SK-N-MC (cell line): ENCODE measurements at regions not wholly inside any gene's neighbourhood (a gene's known extent, or its start where the extent isn't known, plus 50 kb on each side); places are given as distances from the start of the nearest gene placed in this dataset.
"Not testable (repeated sequence)": the region's sequence is repeated elsewhere in the genome, so short reads cannot be mapped to it uniquely, and the experiment has no call there.

ENCODE experiments used
- EZH2 ChIP-seq: fragments of 200-600 bp; sonication (generic); IDR thresholded peaks from one replicate; pipeline ENCODE4 v1.6.1; 2017; ENCODE audit warnings: antibody characterized with exemption
- POLR2AphosphoS5 ChIP-seq: IDR thresholded peaks from 2 replicates; pipeline ENCODE4 v1.6.1; 2012; ENCODE audit warnings: mild to moderate bottlenecking, low read depth, low read length, borderline replicate concordance

GRCh38 chr4:164676152-164676551 lies 77.8 kb upstream of the SMIM31 start:
- TF ChIP-seq POLR2AphosphoS5, EZH2: not testable (repeated sequence)
